Ishikawa (cell line): ENCODE measurements at regions not wholly inside any gene's neighbourhood (a gene's known extent, or its start where the extent isn't known, plus 50 kb on each side); places are given as distances from the start of the nearest gene placed in this dataset.

Experiments
- CEBPB ChIP-seq: IDR thresholded peaks from 2 replicates; pipeline ENCODE4 v1.6.1; 2012
- EP300 ChIP-seq: IDR thresholded peaks from 2 replicates; pipeline ENCODE4 v1.6.1; 2012; ENCODE audit warnings: borderline replicate concordance
- FOXM1 ChIP-seq: IDR thresholded peaks from 2 replicates; pipeline ENCODE4 v1.6.1; 2012; ENCODE audit warnings: low read depth, borderline replicate concordance
- NFIC ChIP-seq: IDR thresholded peaks from 2 replicates; pipeline ENCODE4 v1.6.1; 2012
- RAD21 ChIP-seq: IDR thresholded peaks from 2 replicates; pipeline ENCODE4 v1.6.1; 2012; ENCODE audit warnings: low read depth
- TAF1 ChIP-seq: IDR thresholded peaks from 2 replicates; pipeline ENCODE4 v1.6.1; 2012; ENCODE audit warnings: low read depth, mild to moderate bottlenecking
- TCF12 ChIP-seq: IDR thresholded peaks from 2 replicates; pipeline ENCODE4 v1.6.1; 2012; ENCODE audit warnings: low read depth
- USF1 ChIP-seq: IDR thresholded peaks from 2 replicates; pipeline ENCODE4 v1.6.1; 2012

- no peak for TF ChIP-seq FOXM1
- no peak for TF ChIP-seq EP300
- TF ChIP-seq TAF1: no peak
- no peak for TF ChIP-seq RAD21
- no peak for TF ChIP-seq CEBPB
- no peak for TF ChIP-seq TCF12
- TF ChIP-seq USF1: no peak
- TF ChIP-seq NFIC: no peak
Observed at GRCh38 chr18:30929718-30930117, 112.8 kb downstream of the DSC3 start.
